ENCODE measurements at regions not wholly inside any gene's neighbourhood (a gene's known extent, or its start where the extent isn't known, plus 50 kb on each side); places are given as distances from the start of the nearest gene placed in this dataset.
"Not testable (repeated sequence)": the region's sequence is repeated elsewhere in the genome, so short reads cannot be mapped to it uniquely, and the experiment has no call there.

- DNase-seq (ENCODE audit: insufficient read length, low spot score) (no peak), FAIRE-seq (no peak)
- no peak for TF ChIP-seq CTCF (IDR thresholded peaks at IDR 0.05; ENCODE audit: insufficient read depth, missing control alignments)
These were observed 275.3 kb upstream of the ZNF507 start for GRCh38 chr19:32070101-32070500.

DNA sequence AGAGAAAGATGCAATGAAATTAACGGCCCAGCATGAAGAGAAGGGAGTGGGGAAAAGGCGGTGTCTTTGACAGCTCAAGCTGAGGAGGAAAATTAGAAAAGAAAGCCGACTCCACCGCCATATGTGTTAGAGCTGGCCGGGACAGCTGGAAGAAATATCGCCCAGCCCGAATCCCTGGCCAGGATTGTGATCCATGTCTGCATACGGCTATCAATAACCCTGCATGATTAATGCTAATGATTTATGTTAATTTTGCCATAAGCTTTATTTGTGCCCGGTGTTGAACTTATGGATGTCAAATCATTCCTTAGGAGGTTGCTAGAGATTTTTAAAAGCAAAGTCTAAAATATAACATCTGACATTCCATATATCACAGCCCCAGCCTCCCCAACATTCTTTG, 263.4 kb upstream of the ZNF507 start:
- TF ChIP-seq CTCF (IDR thresholded peaks at IDR 0.05; ENCODE audit: insufficient read depth, missing control alignments) = no peak
- no peak for DNase-seq (ENCODE audit: insufficient read length, low spot score)
- no peak for FAIRE-seq

- not testable (repeated sequence) for DNase-seq (ENCODE audit: insufficient read length, low spot score); FAIRE-seq
These were observed 260.6 kb upstream of the ZNF507 start for GRCh38 chr19:32084756-32085363.

GRCh38 chr19:32091241-32091640, 254.2 kb upstream of the ZNF507 start:
- no peak for TF ChIP-seq CTCF (IDR thresholded peaks at IDR 0.05; ENCODE audit: insufficient read depth, missing control alignments)
- FAIRE-seq (no peak), DNase-seq (ENCODE audit: insufficient read length, low spot score) (no peak)

DNA sequence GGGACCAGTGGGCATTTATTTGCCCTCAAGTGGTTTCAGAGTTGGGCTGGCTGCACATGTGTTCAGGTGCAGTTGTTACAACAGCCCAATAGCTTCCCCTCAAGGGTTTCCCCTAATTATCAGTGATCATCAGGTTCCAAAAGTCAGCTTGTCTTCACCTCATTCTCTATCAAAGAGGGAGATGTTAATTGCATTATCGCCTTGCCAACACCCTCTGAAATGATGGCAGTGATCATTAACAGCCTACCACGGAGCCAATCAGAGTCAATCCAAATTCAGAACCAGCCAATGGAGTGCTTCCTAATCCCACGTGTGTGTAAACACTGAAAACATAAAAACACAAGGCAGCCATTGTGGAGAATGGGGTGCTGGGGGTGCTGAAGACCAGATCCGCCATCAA, 248.4 kb upstream of the ZNF507 start:
- FAIRE-seq (no peak), DNase-seq (ENCODE audit: insufficient read length, low spot score) (no peak)
- no peak for TF ChIP-seq CTCF (IDR thresholded peaks at IDR 0.05; ENCODE audit: insufficient read depth, missing control alignments)

- no peak for TF ChIP-seq CTCF (IDR thresholded peaks at IDR 0.05; ENCODE audit: insufficient read depth, missing control alignments)
- DNase-seq (ENCODE audit: insufficient read length, low spot score) (no peak), FAIRE-seq (no peak)
These were observed 247.8 kb upstream of the ZNF507 start for GRCh38 chr19:32097620-32098019.

DNA sequence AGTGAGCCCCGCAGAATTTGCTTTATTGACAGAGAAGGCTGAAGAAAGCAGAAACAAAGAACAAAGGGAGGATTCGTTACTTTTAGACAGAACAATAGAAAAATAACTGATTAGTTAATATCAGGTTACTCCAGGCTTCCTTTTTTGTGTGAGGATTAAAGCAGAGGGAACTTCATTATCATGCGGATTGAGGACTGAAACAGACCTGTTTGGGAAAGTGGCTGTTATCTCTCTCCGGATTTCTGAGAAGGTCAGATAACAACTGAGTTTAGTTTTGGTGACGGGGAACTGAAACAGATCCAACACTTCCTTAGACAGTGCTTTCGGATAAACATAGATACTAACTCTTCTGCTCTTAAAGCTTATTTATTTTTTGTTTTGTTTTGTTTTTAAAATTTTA, 246.4 kb upstream of the ZNF507 start:
- no peak for TF ChIP-seq CTCF (IDR thresholded peaks at IDR 0.05; ENCODE audit: insufficient read depth, missing control alignments)

GRCh38 chr19:32101206-32101605, 244.2 kb upstream of the ZNF507 start:
- FAIRE-seq = no peak
- no peak for DNase-seq (ENCODE audit: insufficient read length, low spot score)
- TF ChIP-seq CTCF (IDR thresholded peaks at IDR 0.05; ENCODE audit: insufficient read depth, missing control alignments) = no peak

More for the DNA sequence above, 246.4 kb upstream of the ZNF507 start:
- no peak for DNase-seq (ENCODE audit: insufficient read length, low spot score)
- FAIRE-seq = no peak
